ENCODE measurements at regions not wholly inside any gene's neighbourhood (a gene's known extent, or its start where the extent isn't known, plus 50 kb on each side); places are given as distances from the start of the nearest gene placed in this dataset.

- POLR2A ChIA-PET: interaction anchor here (0.6 kb wide), 1 partner anchor 153 kb away, joined by 4 read pairs; no protein-coding TSS in a partner anchor
- H3K79me2 ChIP-seq (ENCODE audit: control insufficient read depth, insufficient read depth, low read length): no peaks in the 10 kb centered on the region
- 11% methylated on average over 1 of the region's 1 CpG for WGBS (ENCODE audit: insufficient coverage, low coverage, missing lambda C conversion rate)
- CTCF ChIA-PET (ENCODE audit: low intra/inter-chr PET ratio): no interaction called here
- no peaks in the 10 kb centered on the region for H3K9me1 ChIP-seq (ENCODE audit: control insufficient read depth, insufficient read depth, low read length)
- no peak overlapping the region for H3K9ac ChIP-seq (ENCODE audit: insufficient read depth in 1 of 2, low read depth in 2 of 2, low read length in 2 of 2)
- FAIRE-seq (no peak), ATAC-seq (no peak), DNase-seq (ENCODE audit: extremely low read depth in 1 of 4, low spot score in 3 of 4) (no peak)
- H3K4me1 ChIP-seq (replicated peaks in 1 of 2; ENCODE audit: control insufficient read depth in 2 of 2, insufficient read depth in 2 of 2, low read length in 2 of 2): no peaks in the 10 kb centered on the region
- intact Hi-C loops (cut with micrococcal nuclease) (no loop called here), in situ Hi-C loops (cut with MboI) (no loop called here)
- H3K4me2 ChIP-seq (ENCODE audit: insufficient read depth, low read length): no peak overlapping the region
- H3K27me3 ChIP-seq (ENCODE audit: control insufficient read depth in 2 of 2, insufficient read depth in 2 of 2, low read length in 2 of 2): peaks cover 0 to 4% of the 10 kb centered on the region in 2 experiments; a peak in 4 of 5 replicates
- no peak overlapping the region for H2AFZ ChIP-seq (ENCODE audit: low read depth, low read length)
- H4K20me1 ChIP-seq (replicated peaks; ENCODE audit: control insufficient read depth, insufficient read depth, low read length): no peaks in the 10 kb centered on the region
- no peak overlapping the region for H3K27ac ChIP-seq (ENCODE audit: extremely low read depth, low read depth, low read length)
- no peak overlapping the region for H3K4me3 ChIP-seq
- no peaks in the 10 kb centered on the region for H3K36me3 ChIP-seq (ENCODE audit: control insufficient read depth, insufficient read depth, low read length)
- no peaks in the 10 kb centered on the region for H3K9me3 ChIP-seq (replicated peaks; ENCODE audit: control insufficient read depth, insufficient read depth, low read depth, low read length)
- no TSS peak for BruUV-seq (replicated peaks)
- TF ChIP-seq CHAMP1 (IDR thresholded peaks at IDR 0.05) (no peak), ZNF584 (CRISPR knock-in tag; IDR thresholded peaks at IDR 0.05; ENCODE audit: low read depth) (no peak), LARP7 (IDR thresholded peaks at IDR 0.05) (no peak), FOXK1 (CRISPR knock-in tag; IDR thresholded peaks at IDR 0.05; ENCODE audit: borderline replicate concordance) (no peak), MYC (IDR thresholded peaks at IDR 0.05; ENCODE audit: low read depth, low read length) (no peak), MYC (CRISPR knock-in tag; IDR thresholded peaks at IDR 0.05; ENCODE audit: borderline replicate concordance, low read depth) (no peak), ERF (CRISPR knock-in tag; IDR thresholded peaks at IDR 0.05) (no peak), BCLAF1 (IDR thresholded peaks at IDR 0.05; ENCODE audit: borderline replicate concordance in 1 of 2, control insufficient read depth in 1 of 2, low read depth in 2 of 2, low read length in 1 of 2) (no peak), RB1 (IDR thresholded peaks at IDR 0.05; ENCODE audit: low read depth) (no peak), ZNF785 (CRISPR knock-in tag; IDR thresholded peaks at IDR 0.05) (no peak), ZNF3 (CRISPR knock-in tag; IDR thresholded peaks at IDR 0.05) (no peak), FOS (IDR thresholded peaks at IDR 0.05; ENCODE audit: extremely low read depth, insufficient read length) (no peak), SNRNP70 (optimal IDR thresholded peaks at IDR 0.05; ENCODE audit: low read depth, low read length) (no peak), AFF1 (IDR thresholded peaks at IDR 0.05; ENCODE audit: low read depth in 1 of 2, partially characterized antibody in 2 of 2) (no peak)
Observed at GRCh38 chr12:45596366-45596765, 133.1 kb upstream of the ARID2 start.

Measured in K562 (cell line).